Progenitor cell of endocrine pancreas (in vitro differentiated cells): ENCODE measurements at regions not wholly inside any gene's neighbourhood (a gene's known extent, or its start where the extent isn't known, plus 50 kb on each side); places are given as distances from the start of the nearest gene placed in this dataset.

Experiments
- DNase-seq: peaks from one replicate; pipeline ENCODE4 v3.0.0; 2021; ENCODE audit warnings: low spot score; ENCODE audit not compliant: unreplicated experiment
- H3K27ac Mint-ChIP-seq: 2 replicates; pipeline ENCODE4 v1.8.0; 2021; ENCODE audit warnings: mild to moderate bottlenecking, moderate library complexity, mixed read lengths
- H3K27me3 Mint-ChIP-seq: 2 replicates; pipeline ENCODE4 v1.8.0; 2021; ENCODE audit warnings: mixed read lengths
- H3K36me3 Mint-ChIP-seq: 2 replicates; pipeline ENCODE4 v1.8.0; 2022; ENCODE audit warnings: mixed read lengths; ENCODE audit not compliant: insufficient read depth
- H3K4me1 Mint-ChIP-seq: 2 replicates; pipeline ENCODE4 v1.8.0; 2021; ENCODE audit warnings: low read depth, mixed read lengths
- H3K4me3 Mint-ChIP-seq: 2 replicates; pipeline ENCODE4 v1.8.0; 2021; ENCODE audit warnings: low read depth, mild to moderate bottlenecking, moderate library complexity, mixed read lengths
- H3K9me3 Mint-ChIP-seq: 2 replicates; pipeline ENCODE4 v1.8.0; 2021; ENCODE audit warnings: low read depth, mixed read lengths
- TF ChIP-seq, protein P1 (sequence below): fragments of 200-600 bp; sonication (generic); IDR thresholded peaks from one replicate; pipeline ENCODE4 v1.5.0; 2021; ENCODE audit warnings: antibody characterized with exemption, mild to moderate bottlenecking; ENCODE audit not compliant: unreplicated experiment

DNA sequence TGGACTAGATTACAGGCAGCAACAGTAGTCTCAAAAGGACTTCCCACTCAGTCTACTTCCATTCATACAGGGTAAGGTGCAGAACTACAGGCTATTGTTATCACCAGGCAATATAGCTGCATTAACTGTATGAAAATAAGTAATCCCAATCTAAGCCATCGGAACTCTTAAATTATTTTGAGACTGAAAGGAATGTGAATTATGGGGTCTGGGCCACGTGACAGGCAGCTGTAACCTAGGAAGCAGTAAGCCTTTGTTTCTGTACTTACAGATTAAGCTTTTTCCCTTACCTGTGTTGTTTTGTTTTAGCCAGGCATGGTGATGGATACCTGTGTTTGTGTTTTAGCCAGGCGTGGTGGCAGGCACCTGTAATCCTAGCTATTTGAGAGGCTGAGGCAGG, 152.4 kb upstream of the TRIM24 start:
- peak overlapping the region; percentile 88 for H3K27ac Mint-ChIP-seq
- no peak for DNase-seq
- H3K36me3 Mint-ChIP-seq = peaks cover 3% of the 10 kb centered on the region
- H3K4me1 Mint-ChIP-seq = peaks cover 4% of the 10 kb centered on the region
- H3K4me3 Mint-ChIP-seq = no peak overlapping the region
- H3K27me3 Mint-ChIP-seq = no peaks in the 10 kb centered on the region
- H3K9me3 Mint-ChIP-seq = peaks cover 6% of the 10 kb centered on the region
- TF ChIP-seq, protein P1, sequence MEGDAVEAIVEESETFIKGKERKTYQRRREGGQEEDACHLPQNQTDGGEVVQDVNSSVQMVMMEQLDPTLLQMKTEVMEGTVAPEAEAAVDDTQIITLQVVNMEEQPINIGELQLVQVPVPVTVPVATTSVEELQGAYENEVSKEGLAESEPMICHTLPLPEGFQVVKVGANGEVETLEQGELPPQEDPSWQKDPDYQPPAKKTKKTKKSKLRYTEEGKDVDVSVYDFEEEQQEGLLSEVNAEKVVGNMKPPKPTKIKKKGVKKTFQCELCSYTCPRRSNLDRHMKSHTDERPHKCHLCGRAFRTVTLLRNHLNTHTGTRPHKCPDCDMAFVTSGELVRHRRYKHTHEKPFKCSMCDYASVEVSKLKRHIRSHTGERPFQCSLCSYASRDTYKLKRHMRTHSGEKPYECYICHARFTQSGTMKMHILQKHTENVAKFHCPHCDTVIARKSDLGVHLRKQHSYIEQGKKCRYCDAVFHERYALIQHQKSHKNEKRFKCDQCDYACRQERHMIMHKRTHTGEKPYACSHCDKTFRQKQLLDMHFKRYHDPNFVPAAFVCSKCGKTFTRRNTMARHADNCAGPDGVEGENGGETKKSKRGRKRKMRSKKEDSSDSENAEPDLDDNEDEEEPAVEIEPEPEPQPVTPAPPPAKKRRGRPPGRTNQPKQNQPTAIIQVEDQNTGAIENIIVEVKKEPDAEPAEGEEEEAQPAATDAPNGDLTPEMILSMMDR = no peak

DNA sequence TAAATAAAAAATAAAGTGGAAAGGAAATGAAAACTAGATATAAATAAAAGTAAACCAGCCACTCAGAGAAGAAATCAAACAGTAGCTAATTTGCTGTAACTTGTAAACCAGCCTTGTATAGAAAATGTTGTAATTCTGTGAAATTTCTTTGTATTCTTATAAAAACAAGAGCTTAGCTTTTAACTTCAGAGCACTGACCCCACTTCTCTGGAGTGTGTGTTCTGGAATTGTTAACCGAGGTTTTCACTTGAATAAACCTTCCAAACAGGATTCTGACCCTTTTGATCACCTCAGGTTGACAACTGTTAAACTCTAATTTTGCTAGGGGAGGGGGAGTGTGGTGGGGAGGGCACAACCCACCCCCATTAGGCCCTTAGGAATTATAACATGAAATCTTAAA, 151.9 kb upstream of the TRIM24 start:
- TF ChIP-seq, protein P1 = no peak
- H3K36me3 Mint-ChIP-seq = peaks cover 5% of the 10 kb centered on the region
- H3K4me3 Mint-ChIP-seq = no peak overlapping the region
- no peak overlapping the region for H3K27ac Mint-ChIP-seq
- peaks cover 1% of the 10 kb centered on the region for H3K4me1 Mint-ChIP-seq
- peaks cover 6% of the 10 kb centered on the region for H3K9me3 Mint-ChIP-seq
- DNase-seq = no peak
- H3K27me3 Mint-ChIP-seq = no peaks in the 10 kb centered on the region

DNA sequence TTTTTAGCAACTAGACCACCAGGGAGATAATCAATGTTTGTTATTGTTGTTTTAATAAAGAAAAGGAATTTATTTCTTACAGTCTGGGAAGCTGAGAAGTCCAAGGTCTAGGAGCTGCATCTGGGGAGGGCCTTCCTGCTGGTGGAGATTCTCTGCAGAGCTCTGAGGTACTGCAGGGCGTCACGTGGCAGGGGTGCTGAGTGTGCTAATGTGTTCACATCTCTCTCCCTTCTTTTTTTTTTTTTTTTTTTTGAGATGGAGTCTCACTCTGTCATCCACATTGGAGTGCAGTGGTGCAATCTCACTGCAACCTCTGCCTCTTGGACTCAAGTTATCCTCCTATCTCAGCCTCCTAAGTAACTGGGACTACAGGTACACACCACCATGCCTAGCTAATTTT, 150.9 kb upstream of the TRIM24 start:
- H3K27me3 Mint-ChIP-seq = no peaks in the 10 kb centered on the region
- TF ChIP-seq, protein P1 = no peak
- H3K36me3 Mint-ChIP-seq = peaks cover 9% of the 10 kb centered on the region
- DNase-seq = no peak
- H3K27ac Mint-ChIP-seq = no peak overlapping the region
- H3K4me3 Mint-ChIP-seq = no peak overlapping the region
- H3K4me1 Mint-ChIP-seq = peaks cover 5% of the 10 kb centered on the region
- H3K9me3 Mint-ChIP-seq = peaks cover 9% of the 10 kb centered on the region

DNA sequence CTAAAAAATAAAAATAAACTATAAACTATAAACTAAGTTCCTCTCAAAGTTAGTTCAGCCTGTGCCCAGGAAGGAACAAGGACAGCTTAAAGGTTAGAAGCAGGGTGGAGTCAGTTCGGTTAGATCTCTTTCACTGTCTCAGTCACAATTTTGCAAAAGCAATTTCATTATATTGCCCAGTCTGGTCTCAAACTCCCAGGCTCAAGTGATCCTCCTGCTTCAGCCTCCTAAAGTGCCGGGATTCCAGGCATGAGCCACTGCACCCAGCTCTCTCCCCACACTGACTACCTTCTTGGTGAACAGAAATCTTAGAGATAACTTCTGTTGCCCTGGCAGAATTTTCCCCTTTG, 146.3 kb upstream of the TRIM24 start:
- peaks cover 15% of the 10 kb centered on the region for H3K4me1 Mint-ChIP-seq
- no peak overlapping the region for H3K4me3 Mint-ChIP-seq
- peaks cover 27% of the 10 kb centered on the region for H3K36me3 Mint-ChIP-seq
- no peak for DNase-seq
- no peaks in the 10 kb centered on the region for H3K27me3 Mint-ChIP-seq
- TF ChIP-seq, protein P1 = no peak
- H3K27ac Mint-ChIP-seq = peak overlapping the region; percentile 63
- peaks cover 25% of the 10 kb centered on the region for H3K9me3 Mint-ChIP-seq

DNA sequence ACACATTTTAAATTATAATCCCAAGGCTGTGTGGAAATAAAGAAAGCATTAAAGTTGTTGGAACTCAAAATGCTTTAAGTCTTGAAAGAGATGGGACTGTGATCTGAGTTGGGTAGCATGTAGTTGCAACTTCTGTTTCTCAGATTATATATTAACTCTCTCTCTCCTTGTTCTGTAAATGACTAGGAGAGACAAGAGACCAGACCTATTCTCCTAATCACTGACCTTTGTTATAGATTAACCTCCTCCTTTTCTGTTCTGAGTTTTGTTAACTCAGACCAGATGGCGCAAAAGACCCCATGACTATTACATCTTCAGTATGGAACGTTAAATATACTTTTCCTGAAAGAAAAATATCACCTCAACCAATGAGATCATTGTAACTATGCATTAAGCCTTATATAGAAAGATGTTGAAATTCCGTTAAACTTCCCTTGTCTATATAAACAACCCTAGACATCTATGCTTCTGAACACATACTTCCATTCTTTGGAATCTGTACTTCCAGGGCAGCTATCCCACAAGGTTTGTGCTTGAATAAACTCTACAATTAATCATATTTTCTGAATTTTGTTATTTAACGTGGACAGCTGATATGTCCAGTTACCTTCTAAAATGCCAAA, 143.5 kb upstream of the TRIM24 start:
- peak overlapping the region; percentile 93 for H3K27ac Mint-ChIP-seq
- TF ChIP-seq, protein P1 = no peak
- no peak for DNase-seq
- H3K27me3 Mint-ChIP-seq = no peaks in the 10 kb centered on the region
- peaks cover 29% of the 10 kb centered on the region for H3K9me3 Mint-ChIP-seq
- H3K4me1 Mint-ChIP-seq = peaks cover 15% of the 10 kb centered on the region
- H3K4me3 Mint-ChIP-seq = peak overlapping the region; percentile 25
- H3K36me3 Mint-ChIP-seq = peaks cover 30% of the 10 kb centered on the region
